H4 (cell line): ENCODE measurements at regions not wholly inside any gene's neighbourhood (a gene's known extent, or its start where the extent isn't known, plus 50 kb on each side); places are given as distances from the start of the nearest gene placed in this dataset.

Experiments used
- DNase-seq: peaks from one replicate; pipeline ENCODE4 v3.0.0-alpha.2; 2015; ENCODE audit warnings: low spot score

DNA sequence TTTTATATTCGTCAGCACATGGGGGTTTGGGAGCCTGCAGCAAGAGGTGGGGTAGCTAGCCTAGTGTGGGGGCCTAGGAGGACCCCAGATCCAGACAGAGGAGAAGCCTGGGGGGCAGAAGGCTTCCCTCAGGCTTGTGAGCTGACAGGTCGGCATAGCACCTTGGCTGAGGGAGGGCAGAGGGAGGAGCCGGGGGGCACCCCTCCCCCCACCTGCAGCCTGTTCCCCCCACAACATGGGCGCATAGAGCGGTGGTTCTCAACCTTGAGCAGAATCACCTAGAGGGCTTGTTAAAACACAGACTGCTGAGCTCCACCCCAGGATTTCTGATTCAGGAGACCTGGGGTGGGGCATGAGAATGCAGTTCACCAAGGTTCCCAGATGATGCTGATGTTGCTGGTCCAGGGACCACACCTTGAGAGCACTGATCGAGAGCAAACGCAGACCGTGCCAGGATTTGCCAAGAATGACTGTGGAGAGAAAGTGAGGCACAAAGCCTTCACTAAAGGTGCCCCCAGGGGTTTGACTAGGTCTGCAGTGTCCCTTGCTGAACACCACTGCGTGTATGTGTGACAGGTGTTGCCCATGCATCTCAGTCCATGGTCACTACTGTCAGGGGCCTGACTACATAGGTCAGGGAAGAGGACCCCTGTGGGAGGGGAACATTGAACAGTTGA lies 163.3 kb downstream of the MACROH2A1 start:
- no peak for DNase-seq

DNA sequence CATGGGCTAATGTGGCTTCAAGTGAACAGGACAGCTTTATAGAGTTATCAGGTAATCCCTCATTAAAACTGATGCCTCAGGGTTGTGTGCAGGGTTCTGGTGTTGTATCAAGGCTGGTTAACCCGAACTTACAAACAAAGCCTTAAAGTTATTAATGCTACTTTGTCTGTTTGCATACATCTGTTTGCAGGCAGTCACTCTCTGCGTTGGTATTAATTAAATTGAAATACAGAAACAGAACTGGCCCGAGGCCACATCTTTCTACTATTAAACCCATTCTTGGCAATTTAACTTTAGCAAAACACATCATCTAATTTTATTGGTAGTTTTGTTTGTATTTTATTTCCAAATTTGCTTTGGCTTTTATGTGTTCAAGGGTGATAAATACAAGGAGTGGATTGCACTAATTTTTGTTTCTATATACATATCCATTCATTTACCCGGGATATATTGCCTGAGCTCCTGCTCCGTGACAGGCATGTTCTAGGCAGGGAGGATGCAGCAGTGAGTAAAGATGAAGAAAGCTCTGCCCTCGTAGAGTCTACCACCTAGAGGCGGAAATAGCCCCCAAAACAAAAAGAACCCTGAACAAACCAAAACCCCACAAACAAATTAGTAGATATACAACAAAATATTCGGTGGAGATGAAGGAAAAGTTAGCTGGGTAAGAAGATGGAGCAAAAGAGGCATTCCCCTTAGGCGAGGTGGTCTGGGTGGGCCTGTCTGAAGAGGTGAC lies 164.2 kb downstream of the MACROH2A1 start:
- DNase-seq = no peak

DNA sequence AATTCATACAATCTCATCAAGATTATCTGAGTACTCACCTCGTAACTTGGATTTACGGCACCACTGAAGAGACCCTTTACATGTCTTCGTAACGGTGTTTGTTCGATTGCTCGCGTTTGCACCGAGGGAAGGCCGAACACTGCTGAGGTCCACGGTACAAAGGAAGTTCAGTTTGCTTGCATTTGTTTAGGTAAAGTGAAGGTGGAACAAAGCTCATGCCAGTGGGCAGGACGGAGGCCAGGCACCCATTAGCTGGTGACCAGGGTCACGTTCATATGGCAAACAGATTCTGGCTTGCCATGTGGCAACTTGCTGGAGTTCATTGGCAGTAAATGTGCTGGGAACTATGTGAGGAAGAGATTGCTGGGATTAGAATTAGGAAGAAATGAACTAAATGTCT lies 164.8 kb downstream of the MACROH2A1 start:
- no peak for DNase-seq

DNA sequence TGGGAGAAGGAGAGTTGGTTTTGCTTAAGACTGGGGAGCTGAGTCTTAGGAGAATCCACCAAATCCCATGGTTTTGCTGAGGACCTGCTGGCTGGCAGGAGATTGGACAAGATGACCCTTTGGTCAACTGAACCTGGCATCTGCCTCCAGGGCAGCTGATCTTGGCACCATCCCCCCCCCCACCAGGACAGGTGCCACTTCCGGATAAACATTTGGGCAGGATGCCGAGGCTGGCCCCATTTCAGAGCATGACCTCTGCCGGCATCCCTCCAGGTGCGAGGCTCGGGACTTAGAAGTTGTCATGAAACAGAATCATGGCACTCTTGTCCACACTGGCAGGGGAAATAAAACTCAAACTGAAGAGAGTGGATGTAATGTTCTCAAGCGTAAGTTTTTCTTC lies 165.6 kb downstream of the MACROH2A1 start:
- DNase-seq = no peak

DNA sequence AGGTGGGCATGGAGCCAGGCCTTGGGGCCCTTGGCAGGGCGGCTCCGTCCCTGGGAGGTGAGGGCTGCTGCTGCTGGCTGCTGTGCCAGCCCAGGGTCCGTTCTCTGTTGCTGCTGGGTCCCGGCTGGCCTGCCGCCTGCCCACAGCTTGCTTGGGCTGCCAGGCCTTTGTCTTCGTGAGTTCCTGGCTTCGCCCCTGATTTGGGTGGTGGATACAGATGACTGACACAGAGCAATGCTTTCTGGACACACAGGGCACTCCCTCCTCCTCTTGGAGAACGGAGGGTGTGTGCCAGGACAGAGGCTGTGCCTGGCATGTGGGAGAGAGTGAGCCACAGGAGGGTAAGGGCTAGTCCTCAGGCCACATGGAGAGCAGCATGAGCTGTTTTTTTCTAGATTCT lies 166.1 kb downstream of the MACROH2A1 start:
- no peak for DNase-seq

DNA sequence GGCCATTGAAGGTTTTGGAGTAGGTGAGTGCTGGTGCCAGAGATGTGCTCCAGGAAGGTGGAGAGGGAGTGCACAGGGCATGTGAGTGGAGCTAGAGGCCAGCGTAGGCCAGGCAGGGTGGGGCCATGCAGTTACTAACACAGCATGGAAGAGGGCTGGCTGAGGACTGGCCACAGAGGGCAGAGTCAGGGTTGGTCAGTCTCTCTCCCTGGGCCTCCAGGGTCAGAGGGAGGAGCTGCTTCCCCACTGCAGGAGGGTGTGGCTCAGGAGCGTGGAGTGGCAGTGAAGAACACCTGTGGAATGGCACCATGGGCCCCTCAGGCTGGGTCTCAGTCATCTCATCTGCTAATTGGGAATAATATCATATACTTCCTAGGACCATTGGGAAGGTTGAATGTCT lies 167.7 kb downstream of the MACROH2A1 start:
- DNase-seq = no peak

DNA sequence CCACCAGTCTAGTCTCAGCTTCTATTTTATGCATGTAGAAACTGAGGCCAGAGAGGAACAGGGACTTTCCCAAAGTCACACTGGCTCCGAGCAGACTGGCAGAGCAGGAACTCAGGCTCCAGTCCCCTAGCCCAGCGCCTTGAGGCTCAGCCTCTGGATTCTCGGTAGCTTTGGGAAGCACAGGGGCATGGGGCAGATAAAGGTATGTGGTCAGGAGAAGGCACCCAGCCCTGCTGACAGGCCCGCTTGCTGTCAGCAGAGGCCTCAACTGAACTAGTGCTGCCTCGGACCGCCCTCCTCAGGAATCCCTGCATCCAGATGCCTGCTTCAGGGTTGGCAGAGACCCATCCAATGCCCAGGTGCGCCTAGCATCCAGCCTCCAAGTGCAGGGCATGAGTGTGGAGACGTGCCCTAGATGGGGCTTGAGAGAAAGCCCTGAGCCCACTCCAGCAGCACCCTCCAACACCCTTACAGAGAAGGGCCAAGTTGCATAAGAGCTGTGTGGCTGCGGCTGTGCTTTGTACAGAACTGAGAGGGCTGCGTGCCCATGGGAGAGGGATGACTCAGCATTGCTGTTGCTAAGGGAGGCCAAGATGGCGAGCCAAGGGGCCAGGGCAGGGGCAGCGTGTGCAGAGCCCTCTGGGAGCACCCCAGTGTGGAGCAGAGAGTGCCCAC lies 168.6 kb downstream of the MACROH2A1 start:
- DNase-seq = peak; percentile 79

DNA sequence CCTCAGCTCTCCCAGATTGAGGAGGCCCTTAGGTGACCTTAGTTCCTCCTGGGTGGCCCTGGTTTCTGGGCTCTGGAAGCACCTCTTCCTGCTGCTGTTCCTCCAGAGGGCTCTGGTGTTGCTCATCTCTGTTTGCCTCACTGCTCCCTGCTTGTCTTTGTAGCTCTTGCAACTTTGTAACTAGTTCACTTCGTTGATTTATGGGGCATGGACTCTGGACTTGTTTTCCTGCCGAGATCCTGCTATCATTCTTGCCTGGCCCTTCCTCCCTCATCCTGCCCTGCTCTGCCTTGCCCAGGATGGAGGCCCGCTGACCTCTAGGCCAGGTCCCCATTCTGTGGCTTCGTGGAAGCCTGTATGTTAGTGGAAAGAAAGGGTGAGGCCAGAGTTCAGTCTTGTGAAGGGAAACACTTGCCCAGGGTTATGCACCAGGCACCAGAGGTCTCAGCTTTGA lies 169.3 kb downstream of the MACROH2A1 start:
- no peak for DNase-seq

DNA sequence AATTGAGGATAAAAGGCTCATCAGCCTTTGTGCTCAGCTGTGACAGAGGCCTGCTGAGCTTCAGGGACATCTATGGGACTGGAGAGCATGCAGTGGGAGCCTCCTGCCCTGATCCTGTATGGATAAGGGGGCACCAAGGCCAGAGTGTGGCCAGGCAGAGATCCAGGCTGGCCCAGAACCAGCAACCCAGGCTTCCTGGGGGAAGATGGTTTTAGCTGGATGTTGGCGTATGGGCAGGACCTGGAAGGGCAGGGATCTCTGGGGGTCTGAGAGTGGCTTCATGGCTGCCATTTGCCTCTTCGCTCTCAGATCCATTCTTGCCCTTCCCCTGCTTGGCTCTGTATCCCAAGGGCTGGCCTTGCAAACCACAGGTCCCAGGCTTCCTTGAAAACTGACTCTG lies 169.9 kb downstream of the MACROH2A1 start:
- no peak for DNase-seq

DNA sequence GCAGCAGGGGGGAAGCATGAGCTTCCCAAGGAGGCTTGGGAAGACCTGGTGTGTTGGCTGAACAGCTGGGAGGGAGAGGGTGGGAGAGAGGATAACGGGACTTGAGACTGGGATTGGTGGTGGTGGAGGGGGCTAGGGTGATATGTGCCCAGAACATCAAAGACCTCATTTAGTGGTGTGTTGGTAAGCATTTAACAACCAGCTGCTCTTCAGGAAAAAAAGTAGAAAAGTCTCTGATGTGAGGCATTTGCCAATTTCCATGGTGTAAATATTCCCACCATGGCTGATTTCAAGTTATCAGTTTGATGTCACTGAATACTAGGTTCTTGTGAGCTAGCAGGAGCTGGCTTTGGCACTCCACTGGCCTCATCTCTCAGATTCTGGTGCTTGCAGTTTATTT lies 170.8 kb downstream of the MACROH2A1 start:
- no peak for DNase-seq

DNA sequence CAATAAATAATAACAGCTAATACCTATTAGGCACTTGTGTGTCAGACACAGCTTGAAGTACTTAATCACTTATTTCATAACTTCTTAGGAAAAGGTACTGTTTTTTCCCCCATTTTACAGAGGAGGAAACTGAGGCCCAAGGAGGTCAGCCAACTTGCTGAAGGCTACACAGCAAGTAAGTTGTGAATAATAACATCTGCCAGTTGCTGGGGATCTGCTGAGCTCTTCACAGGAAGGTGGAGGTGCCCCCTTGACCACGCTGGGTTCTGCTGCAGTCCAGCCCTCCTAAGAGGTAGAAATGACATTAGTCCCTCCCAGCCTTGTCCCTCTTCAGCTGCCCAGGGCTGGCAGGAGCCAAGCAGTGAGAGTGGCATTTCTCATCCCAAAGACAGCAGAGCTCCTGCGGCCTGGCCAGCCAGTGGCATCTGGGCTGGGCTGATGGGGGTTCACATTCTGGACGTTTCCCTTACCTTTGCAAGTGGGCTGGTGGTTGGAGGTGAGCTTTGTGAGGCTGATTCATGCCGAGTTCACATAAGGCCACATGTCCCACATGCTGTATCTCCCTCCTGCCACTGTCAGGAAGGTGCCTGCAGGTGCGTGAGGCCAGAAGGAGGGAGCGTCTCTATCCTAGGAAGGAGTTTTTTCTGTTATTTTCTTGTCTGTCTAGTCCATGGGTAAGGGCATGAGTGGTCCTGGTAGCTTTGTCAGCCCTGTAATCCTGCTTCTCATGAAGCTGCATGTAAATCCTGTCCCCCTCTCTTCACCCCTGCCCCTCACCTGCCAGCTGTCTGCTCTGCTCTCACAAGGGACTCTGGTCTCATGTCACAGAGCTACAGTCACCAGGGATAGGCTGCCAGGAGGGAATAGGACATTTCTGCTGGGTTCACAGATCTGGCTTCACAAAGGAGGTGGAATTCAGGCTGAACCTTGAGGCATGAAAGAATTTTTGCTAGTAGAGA lies 171.7 kb downstream of the MACROH2A1 start:
- DNase-seq = no peak

DNA sequence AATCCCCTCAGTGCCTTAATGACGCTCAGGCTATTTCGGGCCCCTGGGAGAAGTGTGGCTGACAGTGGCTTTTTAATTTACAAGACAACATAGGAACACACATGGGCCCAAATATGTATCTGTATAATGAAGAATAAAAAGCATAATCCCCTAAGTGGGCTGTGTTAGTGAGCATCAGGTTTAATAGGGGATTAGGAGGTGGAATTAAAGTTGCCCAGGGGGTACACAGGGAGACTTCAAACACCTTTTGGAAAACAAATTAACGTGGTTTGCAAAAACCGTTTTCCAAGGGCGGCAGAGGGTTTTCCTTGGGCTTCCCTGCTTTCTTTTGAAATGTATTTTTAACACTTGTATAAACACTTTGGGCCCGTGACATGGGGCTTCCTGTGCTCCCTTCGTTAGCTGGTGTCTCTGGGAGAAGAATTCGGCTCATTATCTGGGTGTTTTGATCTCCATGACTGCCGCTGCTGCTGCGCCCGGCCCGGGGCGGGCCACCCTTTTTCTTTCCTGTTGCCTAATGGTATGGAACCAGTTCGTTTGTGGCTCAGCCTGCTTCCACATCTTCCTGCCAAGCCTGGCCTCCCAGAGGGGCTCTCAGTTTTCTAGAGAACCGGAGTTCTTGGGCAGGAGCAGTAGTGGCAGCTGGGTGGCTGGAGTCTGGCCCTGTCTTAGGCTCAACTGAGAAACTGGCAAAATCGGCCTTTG lies 173.0 kb downstream of the MACROH2A1 start:
- DNase-seq = no peak

DNA sequence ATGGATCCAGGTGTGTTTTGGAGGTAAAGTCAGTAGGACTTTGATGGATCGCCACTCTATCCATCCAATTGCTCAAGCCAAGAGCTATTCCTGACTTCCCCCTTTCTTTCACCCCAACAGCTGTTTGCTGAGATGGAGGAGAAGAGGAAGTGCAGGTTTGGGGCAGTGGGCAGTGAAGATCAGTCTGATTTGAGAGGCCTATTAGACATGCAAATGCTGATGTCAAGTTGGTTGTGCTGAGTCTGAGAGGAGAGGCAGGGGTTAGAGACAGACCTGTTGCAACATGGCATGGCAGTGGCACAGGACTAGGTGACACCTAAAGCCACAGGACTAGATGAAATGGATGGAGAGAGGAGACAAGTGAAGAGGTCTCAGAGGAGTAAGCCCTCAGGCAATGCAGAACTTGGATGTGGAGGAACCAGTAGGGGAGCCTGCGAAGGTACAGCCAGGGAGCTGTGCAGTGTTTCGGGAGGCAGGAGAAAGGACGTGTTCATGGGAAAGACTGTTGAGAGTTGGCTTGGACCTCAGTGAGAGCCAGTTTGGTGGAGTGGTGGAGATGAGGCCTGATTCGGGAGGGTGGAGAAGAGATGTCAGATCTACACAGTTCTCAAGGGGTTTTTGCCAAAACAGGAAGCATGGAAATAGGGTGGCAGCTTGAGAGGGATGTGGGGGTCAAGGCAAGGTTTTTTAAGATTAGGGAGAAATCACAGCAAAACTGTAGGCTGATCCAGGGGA lies 175.0 kb downstream of the MACROH2A1 start:
- DNase-seq = no peak

DNA sequence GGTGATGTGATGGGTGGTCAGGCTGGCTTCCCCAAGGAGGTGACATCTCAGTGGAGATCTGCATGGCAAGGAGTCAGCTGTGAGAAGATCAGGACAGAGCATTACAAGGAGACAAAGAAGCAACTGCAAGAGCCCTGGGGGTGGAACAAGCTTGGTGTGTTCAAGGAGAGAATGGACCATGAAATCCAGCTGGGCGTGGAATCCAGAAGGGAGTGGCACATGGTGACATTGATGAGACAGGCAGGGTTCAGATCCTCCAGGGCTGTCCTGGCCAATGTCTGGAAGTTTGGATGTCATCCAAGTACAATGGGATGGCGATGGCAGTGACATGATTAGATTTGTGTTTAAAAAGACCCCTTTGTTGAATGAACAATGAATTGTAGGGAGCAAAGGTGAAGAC lies 175.6 kb downstream of the MACROH2A1 start:
- no peak for DNase-seq

DNA sequence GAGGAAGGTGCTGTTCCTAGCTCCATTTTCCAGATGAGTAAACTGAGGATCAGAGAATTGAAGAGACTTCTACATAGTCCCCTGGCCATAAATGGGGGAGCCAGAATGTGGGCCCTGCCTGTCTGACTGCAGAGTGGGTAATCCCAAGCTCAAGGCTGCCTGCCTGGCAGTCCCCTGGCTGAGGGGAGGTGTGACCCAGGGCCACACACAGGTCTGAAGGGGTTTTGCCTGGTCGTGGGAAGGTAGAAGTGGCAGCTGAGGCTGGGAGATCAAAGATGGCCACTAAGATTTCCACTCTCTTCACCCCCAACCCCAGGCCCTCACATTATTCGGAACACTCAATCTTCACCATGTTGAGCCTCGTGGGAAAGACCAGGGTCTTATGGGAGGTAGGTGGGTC lies 176.3 kb downstream of the MACROH2A1 start:
- DNase-seq = no peak

DNA sequence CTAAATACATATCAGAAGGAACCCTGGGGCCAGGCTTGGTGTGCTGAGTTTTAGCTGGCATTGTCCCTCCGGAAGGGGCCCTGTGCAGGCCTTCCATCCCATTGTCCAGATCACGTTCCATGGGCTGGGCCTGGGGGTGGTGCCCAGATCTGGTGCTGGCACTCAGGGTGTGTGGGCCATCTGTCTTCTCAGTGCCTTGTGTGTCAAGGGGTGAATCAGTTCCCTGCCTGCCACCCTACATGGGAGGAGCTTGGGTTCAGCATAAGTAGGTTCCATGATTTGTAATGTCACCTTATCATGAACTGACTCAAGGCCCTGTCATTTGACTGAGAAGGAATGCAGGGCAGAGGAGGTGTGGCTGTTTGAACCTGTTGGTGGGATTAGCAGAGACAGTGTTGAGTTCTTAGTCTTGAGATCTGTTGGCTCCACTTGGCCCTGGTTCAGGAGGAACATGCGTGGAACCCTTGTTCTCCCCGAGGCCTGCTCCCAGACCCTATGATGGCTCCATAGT lies 176.8 kb downstream of the MACROH2A1 start:
- no peak for DNase-seq

DNA sequence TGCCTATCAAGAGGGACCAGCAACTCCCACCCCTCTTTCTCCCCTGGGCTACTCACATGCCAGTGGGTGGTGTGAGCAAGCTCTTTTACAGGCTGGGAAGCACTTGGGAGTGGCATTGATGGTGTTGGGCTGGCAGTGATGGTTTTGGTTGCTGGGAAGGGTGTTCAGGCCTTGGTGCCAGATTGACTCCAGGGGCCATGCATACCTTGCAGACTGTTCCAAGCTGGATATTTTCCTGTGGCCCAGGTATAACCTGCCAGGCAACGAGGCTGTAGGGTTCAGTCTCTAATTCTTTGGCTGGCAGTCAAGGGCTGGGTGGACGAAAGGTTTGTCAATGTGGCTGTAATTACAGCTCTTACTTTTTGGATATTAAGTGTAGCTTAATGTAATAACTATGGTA lies 177.3 kb downstream of the MACROH2A1 start:
- DNase-seq = no peak

DNA sequence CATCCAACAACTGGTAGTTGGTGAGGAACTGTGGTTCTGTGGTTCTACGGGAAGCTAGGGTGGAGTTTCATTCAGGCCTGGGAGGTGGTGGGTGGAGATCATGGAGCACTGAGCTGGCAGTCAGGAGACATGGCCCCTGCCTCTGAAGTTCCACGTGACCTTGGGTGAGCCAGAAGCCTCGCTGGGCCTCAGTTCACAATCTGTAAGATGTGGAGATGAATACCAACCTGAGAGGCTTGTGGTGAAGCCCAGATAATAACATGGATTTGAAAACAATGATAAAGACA lies 177.9 kb downstream of the MACROH2A1 start:
- DNase-seq = no peak

DNA sequence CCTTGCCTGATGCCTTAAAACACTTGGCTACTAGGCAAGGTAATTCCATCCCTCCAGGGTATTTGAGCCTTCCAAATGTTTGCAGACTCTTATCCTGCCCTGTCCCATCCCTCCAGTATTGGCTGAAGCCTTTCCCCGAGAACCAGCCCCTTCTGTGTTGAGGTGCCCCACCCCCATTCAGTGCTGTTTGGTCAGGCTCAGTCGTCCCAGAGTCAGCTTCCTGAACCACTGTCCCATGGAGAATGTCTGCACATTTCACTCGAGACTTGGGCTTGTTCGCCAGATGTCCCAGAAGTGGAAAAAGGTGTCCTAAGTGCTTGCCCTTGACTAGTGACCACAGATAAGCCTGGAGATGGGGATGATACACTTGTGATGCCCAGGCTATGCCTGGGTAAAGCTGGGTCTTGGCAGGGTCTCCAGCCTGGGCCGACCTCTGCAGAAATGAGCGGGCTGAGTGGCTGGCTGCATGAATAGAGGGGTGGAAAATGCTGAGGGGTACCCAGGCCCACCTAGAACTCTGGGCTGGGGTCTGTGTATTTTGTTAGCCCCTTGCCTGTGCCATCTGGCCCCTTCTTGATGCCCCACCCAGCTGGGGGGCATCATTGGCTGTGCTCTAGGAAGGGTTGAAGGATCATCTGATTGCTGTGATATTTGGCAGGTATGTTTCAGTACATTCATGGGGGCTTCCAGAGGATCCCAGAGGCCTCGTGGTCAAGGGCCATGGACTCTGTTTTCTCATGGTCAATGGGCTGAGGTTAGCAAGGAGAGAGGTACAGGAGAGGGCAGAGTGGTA lies 178.4 kb downstream of the MACROH2A1 start:
- no peak for DNase-seq

DNA sequence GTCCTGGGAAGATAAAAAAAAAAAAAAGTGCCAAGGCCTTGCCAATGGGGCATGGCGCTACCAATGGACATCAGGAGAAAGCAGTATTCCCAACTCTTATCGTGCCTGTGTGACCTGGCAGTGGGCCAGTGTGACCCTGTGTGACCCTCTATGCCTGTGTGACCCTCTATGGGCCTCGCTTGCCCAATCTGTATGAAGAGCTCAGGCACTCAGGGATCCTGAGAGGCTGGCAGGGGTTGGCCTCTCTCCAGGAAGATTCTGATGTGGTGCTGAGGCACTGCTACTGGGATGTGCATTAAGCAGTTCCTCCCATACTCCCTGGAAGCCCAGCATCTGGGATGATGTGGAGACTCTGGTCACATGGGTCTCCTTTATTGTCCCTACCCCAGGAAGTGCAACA lies 179.2 kb downstream of the MACROH2A1 start:
- DNase-seq = no peak
